GM21576 (cell line): ENCODE measurements at regions not wholly inside any gene's neighbourhood (a gene's known extent, or its start where the extent isn't known, plus 50 kb on each side); places are given as distances from the start of the nearest gene placed in this dataset.
"Not testable (repeated sequence)": the region's sequence is repeated elsewhere in the genome, so short reads cannot be mapped to it uniquely, and the experiment has no call there.

Experiments used
- ATAC-seq: cut with Tn5 transposase; IDR thresholded peaks from one replicate; pipeline ENCODE4 v1.9.1; 2021; ENCODE audit warnings: mild to moderate bottlenecking, moderate library complexity; ENCODE audit not compliant: unreplicated experiment

DNA sequence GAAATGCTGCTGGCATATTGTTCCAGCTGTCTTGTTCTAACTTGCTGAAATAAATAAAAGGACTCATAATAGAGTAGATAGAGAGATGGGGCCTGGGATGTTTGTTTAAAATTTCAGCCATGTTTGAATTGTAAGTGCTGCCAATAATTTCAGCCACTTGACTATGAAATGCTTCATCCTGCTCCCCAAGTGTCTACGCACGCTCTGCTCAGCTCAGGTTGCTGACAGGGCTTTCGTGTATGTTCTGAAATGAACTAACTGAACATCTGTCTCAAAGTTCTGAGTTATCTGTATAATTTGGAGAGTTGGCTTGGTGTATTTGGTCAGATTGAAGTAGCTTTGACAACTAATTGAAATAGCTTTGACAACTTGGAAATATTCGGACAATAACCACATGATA is 387.8 kb downstream of the BMP2 start:
- ATAC-seq = no peak

DNA sequence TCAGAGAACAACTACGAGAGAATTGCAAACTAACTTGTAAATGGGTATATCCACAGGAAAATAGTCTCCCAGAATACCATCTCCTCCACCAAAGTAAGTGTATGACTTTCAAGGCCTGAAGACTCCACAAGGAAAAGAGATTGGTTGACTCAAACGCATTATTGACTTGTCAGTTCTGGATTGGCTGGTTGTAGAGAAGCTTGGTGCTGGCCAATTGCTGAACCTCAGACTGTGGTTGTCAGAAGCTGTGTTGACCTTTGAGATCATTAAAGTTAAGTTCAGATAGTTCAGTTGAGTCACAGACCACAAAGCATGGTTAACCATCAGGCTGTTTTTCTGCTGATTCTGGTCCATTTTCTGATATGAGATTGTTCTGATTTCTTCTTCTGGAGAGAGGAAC is 388.3 kb downstream of the BMP2 start:
- no peak for ATAC-seq

DNA sequence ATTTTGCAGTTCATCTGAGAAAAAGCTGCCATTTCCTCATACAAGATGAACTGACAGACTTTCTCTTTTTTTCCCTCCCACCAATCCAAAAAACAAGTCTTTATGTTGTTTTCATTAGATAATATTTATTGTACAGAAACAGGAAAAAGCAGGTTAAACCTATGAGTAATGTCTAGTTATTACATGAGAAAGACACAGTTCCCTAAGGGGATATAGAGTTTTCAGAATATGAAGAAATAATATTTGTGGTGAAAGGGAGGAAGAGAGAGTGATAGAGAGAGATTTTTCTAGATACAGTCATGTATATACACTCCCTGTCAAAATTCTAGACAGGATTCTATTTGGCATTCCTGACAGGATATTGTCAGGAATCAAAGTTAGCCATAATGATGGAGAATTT is 392.4 kb downstream of the BMP2 start:
- no peak for ATAC-seq

DNA sequence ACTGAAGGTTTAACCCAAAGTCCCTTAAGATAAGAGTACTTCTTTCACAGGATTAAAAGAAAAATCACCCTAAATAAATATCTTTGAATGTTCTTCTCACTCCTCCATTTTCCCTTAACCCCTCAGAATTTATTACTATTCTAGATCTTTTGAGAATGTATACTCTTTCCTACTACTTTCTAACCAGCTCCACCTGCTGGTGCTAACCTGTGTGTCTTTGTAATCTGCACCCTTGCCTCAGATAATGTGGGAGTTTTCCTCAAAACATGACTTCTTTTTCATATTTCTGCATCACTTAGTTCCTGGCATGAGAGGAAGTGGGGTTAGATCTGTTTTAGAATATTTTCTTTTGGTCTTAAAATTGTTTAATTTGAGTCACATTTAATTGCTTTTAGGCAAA is 394.2 kb downstream of the BMP2 start:
- ATAC-seq = no peak

- ATAC-seq = no peak
Observed at GRCh38 chr20:7171911-7172310, 404.4 kb downstream of the BMP2 start.

- no peak for ATAC-seq
Observed at GRCh38 chr20:7174554-7174953, 407.1 kb downstream of the BMP2 start.

- not testable (repeated sequence) for ATAC-seq
Observed at GRCh38 chr20:7175827-7176226, 408.3 kb downstream of the BMP2 start.

DNA sequence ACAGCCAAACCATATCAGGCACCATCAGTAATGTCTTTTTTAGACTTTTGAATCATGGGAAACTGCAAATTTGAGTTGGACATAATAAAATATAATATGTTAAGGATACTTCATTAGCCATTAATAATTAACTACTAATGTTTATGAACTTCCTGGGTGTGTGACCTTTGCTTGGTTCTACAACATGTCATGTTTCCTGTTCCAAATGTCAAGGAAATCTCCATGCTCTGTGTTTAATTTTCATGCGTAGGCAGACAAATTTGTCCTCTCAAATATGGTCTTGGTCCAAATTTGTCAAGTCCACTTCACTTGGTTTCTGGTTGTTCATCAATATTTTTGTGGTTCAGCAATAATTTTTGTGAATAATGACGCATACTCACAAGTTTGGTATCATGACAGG is 410.5 kb downstream of the BMP2 start:
- no peak for ATAC-seq

DNA sequence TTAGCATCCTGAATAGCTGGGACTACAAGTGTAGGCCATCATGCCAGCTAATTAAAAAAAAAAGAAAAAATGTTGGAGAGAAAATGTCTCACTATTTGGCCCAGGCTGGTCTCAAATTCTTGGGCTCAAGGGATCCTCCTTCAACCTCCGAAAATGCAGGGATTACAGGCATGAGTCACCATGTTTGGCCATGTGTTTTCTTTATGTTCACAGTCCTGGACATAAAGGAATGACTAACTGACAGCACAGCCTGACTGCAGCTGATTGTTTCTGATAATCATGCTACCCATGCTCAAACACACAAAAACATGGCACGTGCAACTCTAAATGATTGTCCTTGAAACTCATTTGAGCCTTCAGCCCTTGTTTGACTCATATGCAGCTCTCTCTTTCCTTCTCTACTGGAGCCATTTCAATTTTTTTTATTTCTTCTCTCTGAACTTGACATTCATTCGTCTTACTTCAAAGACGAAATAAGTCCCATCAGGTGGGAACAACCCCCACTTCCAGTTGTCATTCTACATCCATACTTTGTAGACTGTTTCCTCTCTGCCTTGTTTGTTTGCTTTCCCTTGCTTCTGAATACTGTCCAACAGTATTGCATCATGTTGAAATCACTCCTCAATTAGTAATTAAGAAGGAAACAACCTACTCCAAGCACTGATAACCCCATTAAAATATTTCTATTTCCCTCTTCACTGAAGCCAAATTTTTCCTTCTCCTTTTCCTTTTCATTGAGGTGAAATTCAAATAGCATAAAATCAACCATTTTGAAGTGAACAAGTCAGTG is 413.0 kb downstream of the BMP2 start:
- no peak for ATAC-seq

DNA sequence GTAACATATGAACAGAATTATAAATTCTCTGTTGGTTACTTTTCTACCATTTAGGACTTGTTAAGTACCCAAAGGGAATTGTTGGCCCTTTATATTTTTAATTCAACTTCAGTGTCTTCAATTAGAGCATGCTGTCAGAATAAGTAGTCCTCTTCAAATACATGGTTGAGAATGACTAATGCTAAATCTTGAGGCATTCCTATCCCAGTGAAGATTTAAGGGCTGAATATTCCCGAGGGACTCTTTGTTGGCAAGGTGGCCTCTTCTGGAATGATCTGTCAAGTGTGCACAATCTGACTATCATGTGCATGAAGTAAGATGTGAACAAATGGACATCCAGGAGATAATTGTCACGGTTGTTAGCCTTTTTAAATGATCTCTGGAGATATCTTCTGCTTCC is 421.7 kb downstream of the BMP2 start:
- ATAC-seq = no peak

DNA sequence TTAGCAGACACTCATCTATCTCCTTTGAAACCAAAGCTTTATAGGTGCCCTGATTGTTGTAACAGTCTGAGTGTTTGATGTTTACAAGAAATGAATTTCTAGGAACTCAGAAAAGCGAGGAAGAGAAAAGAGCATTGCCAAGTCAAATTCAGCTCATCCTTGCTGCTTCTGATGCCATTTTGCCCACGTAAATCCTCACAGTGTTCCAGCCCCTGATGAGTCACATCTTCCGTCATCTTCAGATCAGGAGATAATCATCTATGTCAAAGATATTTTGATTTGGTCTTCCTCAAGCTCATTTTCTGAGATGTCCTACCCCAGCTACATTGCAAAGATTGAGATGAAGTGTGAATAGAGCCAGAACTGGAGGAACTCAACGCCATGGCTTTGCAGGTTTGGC is 426.2 kb downstream of the BMP2 start:
- no peak for ATAC-seq

DNA sequence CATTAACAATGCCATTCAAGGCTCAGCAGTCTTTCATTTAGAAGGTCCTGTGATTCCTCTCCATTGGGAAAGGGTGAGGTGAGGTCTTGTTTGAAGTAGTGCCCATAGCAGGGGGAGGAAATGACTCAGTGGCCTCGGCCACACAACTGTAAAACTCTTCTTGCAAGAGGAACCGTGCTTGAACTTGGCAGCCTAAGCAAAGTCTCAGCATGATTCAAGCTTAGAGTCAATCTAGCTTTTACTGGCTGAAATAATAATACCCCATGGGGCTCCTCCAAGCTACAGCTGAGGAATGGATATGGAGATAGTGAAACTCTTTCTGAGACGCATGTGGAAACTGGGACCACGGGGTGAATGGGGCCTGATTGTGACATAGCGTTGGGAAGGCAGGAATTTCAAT is 428.2 kb downstream of the BMP2 start:
- no peak for ATAC-seq

DNA sequence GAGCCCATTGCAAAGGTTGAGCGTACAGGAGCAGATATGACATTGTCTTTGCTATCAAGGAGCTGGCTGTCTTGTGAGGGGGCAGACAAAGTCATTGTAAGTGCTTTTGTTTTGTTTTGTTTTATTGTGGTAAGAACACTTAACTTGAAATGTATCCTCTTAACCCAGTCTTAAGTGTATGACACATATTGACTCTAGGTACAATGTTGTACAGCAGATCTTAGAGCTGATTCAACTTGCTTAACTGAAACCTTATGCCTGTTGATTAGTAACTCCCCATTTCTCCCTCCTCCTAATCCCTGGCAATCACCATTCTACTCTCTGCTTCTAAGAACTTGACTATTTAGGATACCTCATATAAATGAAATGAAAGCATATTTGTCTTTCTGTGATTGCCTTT is 429.0 kb downstream of the BMP2 start:
- ATAC-seq = no peak

DNA sequence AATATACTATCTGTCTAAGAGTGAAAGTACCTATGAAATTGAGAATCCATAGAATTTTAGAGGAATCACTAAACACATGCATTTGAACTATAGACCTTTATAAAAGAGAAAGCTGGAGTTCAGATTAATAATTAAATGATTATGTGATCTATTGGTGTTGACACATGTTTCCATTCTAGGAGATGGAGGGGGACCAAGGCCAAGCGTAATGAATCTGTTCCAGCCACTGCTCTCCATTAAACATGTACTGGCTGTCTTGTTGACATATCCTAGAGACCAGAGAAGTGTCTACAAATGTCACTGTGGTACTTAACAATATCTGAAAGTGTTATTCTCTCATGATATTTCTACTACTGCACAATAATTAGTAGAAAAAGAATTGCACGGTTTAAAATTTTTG is 432.4 kb downstream of the BMP2 start:
- no peak for ATAC-seq

DNA sequence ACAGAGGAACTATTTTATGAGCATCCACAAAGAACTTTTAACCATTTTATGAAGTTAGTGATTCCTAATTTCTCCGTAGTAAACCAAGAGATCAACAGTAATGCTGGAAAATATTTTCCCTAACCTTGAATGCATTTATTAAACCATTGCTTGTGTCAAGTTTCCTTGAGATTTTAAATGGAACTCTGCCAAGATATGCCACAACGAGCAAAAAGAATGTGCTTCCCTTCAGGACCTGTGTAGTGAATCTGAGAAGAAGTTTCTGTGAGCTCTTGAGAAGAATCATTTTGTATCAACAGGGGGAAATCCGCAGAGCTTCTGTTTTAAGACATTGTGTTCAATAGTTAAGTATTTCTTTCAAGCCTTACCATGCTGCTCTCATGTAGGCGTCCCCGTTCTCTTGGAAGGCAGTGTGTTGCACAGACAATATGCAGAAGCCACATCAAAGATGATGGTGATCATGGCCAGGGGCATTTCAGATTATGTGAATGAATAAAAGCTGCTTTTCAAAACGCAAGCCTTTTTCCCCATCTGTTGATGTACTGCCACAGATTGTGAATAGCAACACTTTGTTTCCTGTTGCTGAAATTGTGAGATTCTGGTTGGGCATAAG is 439.8 kb downstream of the BMP2 start:
- no peak for ATAC-seq

DNA sequence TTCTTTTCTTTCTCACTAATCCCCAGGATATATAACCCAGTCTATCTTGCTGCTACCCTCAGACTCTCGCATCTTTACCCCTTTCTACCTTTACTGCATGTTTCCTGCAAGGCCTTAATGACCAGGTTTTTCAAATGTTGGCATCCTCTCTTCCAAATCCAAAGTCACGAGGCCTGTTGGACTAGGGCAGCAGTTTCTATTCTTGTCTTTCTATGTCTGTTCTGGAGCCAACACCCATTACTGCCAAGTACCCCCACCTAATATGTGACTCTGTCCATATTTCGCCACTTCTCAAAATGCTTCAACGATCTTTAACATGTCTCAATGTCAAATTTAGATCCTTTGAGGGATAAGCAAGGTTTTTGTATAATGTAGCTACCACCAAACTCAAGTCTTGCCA is 443.4 kb downstream of the BMP2 start:
- no peak for ATAC-seq

- ATAC-seq = no peak
Observed at GRCh38 chr20:7214081-7214740, 446.7 kb downstream of the BMP2 start.

DNA sequence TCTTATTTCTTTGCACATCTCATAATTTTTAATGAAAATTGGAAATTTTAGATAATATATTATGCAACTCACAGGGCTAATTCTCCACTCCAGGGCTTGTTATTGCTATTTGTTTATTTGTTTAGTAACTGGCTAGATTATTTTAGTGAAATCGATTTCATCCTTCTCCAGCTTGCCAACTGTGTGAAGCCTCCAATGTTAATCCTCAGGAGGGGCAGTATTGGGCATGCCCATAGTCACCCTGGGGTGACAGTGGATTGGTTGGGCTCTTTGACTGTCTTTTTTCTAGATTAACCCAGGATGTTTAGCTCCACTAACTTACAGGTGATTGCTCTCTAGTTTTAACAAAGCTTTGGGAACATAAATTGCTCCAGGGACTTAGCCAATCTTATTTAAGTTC is 450.1 kb downstream of the BMP2 start:
- no peak for ATAC-seq

DNA sequence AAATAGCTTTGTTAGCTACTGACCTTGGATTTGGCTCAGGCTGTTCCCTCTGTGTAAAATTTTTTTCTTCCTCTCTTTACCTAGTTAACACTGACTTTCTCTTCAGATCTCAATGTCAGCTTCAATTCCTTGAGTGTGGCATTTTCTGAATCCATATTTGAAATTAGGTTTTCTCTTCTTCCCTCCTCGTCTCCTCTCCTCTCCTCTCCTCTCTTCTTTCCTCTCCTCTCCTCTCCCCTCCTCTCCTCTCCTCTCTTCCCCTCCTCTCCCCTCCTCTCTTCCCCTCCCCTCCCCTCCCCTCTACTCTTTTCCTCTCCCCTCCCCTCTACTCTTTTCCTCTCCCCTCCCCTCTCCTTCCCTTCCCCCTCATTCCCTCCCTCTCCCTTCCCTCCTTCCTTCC is 453.3 kb downstream of the BMP2 start:
- no peak for ATAC-seq

GRCh38 chr20:7226156-7226555 is 458.7 kb downstream of the BMP2 start:
- no peak for ATAC-seq

DNA sequence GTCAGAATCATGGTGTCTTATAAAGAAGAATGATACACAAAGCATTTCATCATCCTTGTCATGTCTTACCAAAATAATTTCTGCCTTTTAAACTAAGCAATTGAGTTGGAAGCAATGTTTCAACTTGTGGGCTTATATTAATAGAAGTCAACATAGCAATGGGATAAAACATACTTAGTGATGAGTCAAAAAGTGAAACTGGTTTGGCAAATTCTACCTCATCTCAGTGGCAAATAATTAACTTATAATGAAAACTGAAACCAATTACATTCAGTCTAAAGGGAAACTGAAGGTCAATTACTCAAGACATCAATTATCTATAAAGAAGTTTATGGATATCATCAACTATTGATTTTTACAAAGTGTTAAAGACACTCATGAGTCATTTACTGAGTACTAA is 463.8 kb downstream of the BMP2 start:
- no peak for ATAC-seq

- ATAC-seq = no peak
Observed at GRCh38 chr20:7232796-7233195, 465.3 kb downstream of the BMP2 start.
